ENCODE measurements at regions not wholly inside any gene's neighbourhood (a gene's known extent, or its start where the extent isn't known, plus 50 kb on each side); places are given as distances from the start of the nearest gene placed in this dataset.
"Not testable (repeated sequence)": the region's sequence is repeated elsewhere in the genome, so short reads cannot be mapped to it uniquely, and the experiment has no call there.

- WGBS, 2 donors, result 73 to 80% methylated on average over 1 of the region's 1 CpG
- Histone ChIP-seq H3K36me3 (no peaks in the 10 kb centered on the region), H3K27ac (no peak overlapping the region), H3K4me1 (no peaks in the 10 kb centered on the region), H3K4me3 (no peak overlapping the region), H3K27me3 (no peaks in the 10 kb centered on the region), H3K9me3 (peaks cover 0 to 6% (median 2%) of the 10 kb centered on the region in 4 donors)
- intact Hi-C loops (cut with DNase I), result no loop called here
- TF ChIP-seq CTCF (IDR thresholded peaks at IDR 0.05) (no peak), EP300 (IDR thresholded peaks at IDR 0.05) (no peak)
- no peak for DNase-seq
Observed at GRCh38 chr4:36609661-36610060, 328.2 kb downstream of the DTHD1 start.

- TF ChIP-seq POLR2A (IDR thresholded peaks at IDR 0.05), result no peak
- no peak for TF ChIP-seq CTCF (IDR thresholded peaks at IDR 0.05)
- no peak for TF ChIP-seq POLR2AphosphoS5 (IDR thresholded peaks at IDR 0.05)
- no peak for TF ChIP-seq EP300 (IDR thresholded peaks at IDR 0.05)
- Histone ChIP-seq H3K27me3 (no peaks in the 10 kb centered on the region), H3K9me3 (peaks cover 0 to 6% (median 2%) of the 10 kb centered on the region in 4 donors), H3K4me3 (no peak overlapping the region), H3K36me3 (no peaks in the 10 kb centered on the region), H3K27ac (no peak overlapping the region), H3K4me1 (no peaks in the 10 kb centered on the region)
- intact Hi-C loops (cut with DNase I), result no loop called here
- WGBS, 2 donors, result 83 to 85% methylated on average over 2 of the region's 2 CpGs
- DNase-seq, result no peak
Observed at GRCh38 chr4:36610628-36611027, 329.2 kb downstream of the DTHD1 start.

- H3K27ac ChIP-seq; H3K9me3 ChIP-seq; H3K4me3 ChIP-seq; H3K4me1 ChIP-seq; H3K27me3 ChIP-seq; intact Hi-C loops (cut with DNase I); DNase-seq; H3K36me3 ChIP-seq: not testable (repeated sequence)
- WGBS, 2 donors, result 80 to 89% methylated on average over 2 of the region's 2 CpGs
Observed at GRCh38 chr4:36613142-36613541, 331.7 kb downstream of the DTHD1 start.

GRCh38 chr4:36614011-36614410 is 332.6 kb downstream of the DTHD1 start:
- no peaks in the 10 kb centered on the region for H3K27me3 ChIP-seq
- H3K27ac ChIP-seq, result no peak overlapping the region
- H3K36me3 ChIP-seq, result no peaks in the 10 kb centered on the region
- DNase-seq, result no peak
- H3K4me3 ChIP-seq, result no peak overlapping the region
- TF ChIP-seq POLR2AphosphoS5 (IDR thresholded peaks at IDR 0.05) (no peak), POLR2A (IDR thresholded peaks at IDR 0.05) (no peak), CTCF (IDR thresholded peaks at IDR 0.05) (no peak), EP300 (IDR thresholded peaks at IDR 0.05) (no peak)
- 81 to 89% methylated on average over 3 of the region's 3 CpGs for WGBS, 2 donors
- H3K4me1 ChIP-seq, result no peaks in the 10 kb centered on the region
- intact Hi-C loops (cut with DNase I), result no loop called here
- H3K9me3 ChIP-seq, result peaks cover 0 to 6% (median 0%) of the 10 kb centered on the region in 4 donors

- no peak overlapping the region for H3K4me3 ChIP-seq
- H3K9me3 ChIP-seq, result no peaks in the 10 kb centered on the region
- no peaks in the 10 kb centered on the region for H3K4me1 ChIP-seq
- H3K27ac ChIP-seq, result no peak overlapping the region
- H3K27me3 ChIP-seq, result no peaks in the 10 kb centered on the region
- H3K36me3 ChIP-seq, result no peaks in the 10 kb centered on the region
- no peak for DNase-seq
- no peak for TF ChIP-seq EP300 (IDR thresholded peaks at IDR 0.05)
- TF ChIP-seq POLR2A (IDR thresholded peaks at IDR 0.05), result no peak
- no peak for TF ChIP-seq CTCF (IDR thresholded peaks at IDR 0.05)
- no peak for TF ChIP-seq POLR2AphosphoS5 (IDR thresholded peaks at IDR 0.05)
- 69 to 80% methylated on average over 1 of the region's 1 CpG for WGBS, 2 donors
- intact Hi-C loops (cut with DNase I), result no loop called here
Observed at GRCh38 chr4:36618102-36618501, 336.7 kb downstream of the DTHD1 start.

Measured in sigmoid colon (tissue), 6 donors.